HTR-8/SVneo (cell line): ENCODE measurements at regions not wholly inside any gene's neighbourhood (a gene's known extent, or its start where the extent isn't known, plus 50 kb on each side); places are given as distances from the start of the nearest gene placed in this dataset.
"Not testable (repeated sequence)": the region's sequence is repeated elsewhere in the genome, so short reads cannot be mapped to it uniquely, and the experiment has no call there.

Source experiments
- DNase-seq: peaks from one replicate; pipeline ENCODE4 v3.0.0; 2011; ENCODE audit warnings: low spot score, mixed read lengths; ENCODE audit not compliant: insufficient read length
- FAIRE-seq: peaks from 2 replicates; lab custom pipeline; 2011; peaks lifted over from hg19 to GRCh38; lab: Jason Lieb, UNC

DNA sequence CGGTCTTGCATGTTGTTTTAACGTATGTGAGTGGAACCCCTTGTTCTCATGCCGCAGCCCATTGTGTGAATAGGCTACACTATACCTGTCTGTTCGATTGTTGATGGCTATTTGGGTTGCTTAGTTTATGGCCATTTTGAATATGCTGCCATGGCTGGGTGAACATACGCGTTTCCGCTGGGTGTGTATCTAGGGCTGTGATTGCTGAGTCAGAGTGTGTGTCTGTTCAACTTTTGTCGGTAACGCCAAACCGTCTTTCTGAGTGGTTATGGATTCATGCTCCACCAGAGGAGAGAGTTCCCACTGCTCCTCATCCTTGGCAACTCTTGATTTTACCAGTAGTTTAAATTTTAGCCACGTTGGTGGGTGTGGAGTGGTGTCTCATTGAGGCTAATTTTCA lies 77.0 kb downstream of the METRNL start:
- no peak for DNase-seq
- no peak for FAIRE-seq

DNA sequence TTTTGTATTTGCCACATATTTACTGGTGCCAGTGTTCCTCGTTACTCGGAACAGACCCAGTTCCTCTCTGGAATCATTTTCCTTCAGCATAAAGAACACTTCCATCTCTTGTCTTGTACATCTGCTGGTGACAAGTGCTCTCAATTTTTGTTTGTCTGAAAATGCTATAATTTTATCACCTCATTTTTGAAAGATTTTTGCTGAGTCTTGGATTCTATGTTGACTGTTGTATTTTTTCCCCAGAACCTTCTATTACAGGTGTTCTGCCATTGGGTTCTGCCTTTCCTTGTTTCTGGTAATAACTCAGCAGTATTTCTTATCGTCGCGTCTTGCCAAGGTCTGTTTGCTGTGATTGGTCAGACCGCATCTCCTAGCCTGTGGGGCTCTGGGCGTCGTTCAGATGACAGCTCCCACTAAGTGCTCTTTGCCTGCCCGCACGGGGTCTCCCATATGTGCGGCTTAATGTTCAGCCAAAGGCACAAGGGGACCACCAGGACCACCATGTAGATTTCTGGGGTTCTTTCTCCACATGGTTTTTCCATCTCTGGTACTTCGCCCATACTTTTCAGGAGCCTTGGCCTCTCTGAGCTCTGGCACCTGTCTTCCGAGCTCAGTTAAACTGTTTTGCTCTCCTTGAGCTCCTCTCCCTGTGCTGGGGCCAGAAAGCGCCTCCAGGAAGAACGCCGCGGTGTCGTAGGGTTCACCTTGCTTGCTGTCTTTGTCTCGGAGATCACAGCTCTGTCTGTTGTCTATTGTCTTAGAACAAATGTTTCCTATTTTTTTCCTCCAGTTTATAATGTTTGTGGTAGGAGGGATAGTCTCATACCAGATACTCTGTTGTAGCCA lies 80.0 kb downstream of the METRNL start:
- DNase-seq (no peak), FAIRE-seq (no peak)

DNA sequence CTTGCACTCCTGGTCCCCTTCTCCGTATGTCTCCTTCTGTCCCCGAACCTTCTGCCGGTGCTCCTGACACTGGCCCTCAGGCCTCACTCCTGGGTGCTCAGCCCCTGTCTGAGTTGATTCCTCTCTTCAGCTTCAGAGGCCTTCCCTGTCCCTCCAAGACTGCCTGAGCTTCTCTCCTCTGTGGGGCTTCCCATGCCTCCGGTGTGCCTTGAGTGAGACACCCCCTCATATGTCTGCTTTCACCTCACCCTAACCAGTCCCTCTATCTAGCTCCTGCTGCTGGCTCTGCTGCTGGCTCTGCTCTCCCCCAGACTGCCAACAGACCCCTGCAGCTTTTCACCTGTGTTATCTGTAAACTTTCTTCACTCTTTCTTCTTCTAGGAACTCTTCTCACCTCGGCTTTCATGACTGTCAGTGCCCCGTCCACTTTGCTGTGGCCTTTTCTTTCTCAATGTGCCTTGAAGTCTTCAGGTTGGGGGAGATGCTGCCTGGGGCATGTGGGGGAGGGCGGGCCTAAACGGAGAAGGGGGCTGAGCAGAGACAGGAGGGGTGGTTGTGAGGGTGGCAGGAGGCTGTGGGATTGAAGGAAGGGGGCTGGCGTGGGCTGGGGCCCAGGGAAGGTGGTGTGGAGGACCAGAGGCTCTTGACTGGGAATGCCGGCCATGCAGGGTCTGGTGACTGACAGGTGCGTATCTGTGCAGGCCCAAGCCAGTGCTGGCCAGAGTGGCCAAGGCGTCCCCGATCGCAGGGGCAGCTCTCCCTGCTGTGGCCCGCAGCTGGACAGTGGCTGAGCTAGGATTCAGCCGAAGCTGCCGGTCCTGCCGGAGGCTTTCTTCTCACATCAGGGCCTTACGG lies 81.3 kb downstream of the METRNL start:
- FAIRE-seq = no peak

DNA sequence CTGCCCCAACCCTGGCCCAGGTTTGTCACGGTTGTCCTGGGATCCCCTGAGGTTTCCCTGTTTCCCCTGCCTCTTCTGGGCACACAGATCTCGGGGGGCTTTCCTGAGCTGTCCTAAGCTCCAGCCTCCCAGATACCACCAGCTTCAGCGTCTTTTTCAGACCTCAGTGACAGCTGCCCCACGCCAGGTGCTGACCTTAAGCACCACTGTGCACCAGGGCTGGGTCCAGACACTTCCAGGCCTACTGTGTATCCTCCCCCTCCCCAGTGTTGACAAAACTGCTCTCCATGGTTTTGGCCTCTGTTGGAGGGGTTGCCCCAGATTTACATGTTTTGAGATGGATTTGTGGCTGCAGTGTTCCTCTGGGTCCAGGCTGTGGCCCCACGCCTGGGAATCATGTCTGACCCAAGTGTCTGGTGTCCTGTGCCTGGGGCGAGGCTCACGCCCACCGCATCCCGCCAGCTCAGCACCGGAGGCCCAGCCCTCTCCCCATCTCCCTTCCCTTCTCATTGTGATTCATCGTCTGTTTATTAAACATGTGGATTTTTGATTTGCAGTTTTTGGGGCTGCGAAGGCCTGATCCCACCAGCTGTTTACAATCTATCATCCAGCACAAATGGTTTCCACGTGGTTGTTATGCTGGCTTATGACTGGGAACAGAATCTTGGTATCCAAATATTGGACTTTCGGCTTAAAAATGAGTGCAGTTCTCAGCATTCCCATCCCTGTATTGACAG lies 82.1 kb downstream of the METRNL start:
- FAIRE-seq = no peak
- no peak for DNase-seq

More for the DNA sequence above, 81.3 kb downstream of the METRNL start:
- DNase-seq = no peak

DNA sequence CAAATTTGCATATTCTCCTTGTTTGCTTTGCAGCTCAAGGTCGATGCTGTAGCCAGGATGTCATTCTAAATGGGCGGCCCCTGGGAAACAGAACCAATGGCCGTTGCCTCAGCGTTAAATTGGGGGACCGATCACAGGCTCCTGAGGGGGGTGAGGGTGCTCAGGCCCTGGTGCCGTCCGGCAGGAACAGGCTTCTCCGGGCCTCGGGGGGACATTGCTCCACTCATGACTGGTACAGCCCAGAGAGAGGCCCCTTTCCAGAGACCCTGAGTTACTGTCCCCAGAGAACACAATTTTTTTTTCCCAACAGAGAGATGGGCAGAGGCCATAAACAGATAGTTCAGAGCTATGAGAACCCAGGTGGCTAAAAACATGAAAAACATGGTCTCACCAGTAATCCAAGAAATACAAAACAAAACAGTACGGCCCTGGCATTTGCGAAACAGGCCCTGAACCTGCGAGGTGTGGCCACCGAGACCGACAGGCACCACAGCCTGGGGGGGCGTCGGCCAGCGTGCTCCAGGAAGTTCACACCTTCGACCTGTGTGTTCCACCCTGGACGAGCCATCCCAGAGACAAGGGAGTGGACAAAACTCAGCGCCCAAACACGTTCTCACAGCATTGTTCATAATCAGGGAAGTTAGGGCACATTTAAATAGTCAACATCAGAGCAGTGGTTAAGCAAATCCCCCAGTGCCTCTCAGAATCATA lies 82.8 kb downstream of the METRNL start:
- FAIRE-seq = no peak
- DNase-seq = no peak

DNA sequence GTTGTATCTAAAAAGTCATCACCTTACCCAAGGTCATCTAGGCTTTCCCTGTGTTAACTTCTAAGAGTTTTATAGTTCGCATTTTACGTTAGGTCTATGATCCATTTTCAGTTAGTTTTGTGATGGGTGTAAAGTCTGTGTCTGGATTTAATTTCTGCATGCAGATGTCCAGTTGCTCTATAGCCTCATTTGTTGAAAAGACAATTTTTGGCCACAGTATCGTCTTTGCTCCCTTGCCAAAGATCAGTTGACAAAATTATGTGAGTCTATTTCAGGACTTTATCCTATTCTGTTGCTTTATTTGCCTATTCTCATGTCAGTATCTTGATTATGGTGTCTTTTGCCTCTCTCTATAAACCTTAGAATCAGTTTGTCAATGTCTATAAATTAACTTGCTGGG lies 85.1 kb downstream of the METRNL start:
- FAIRE-seq = no peak
- DNase-seq = no peak

DNA sequence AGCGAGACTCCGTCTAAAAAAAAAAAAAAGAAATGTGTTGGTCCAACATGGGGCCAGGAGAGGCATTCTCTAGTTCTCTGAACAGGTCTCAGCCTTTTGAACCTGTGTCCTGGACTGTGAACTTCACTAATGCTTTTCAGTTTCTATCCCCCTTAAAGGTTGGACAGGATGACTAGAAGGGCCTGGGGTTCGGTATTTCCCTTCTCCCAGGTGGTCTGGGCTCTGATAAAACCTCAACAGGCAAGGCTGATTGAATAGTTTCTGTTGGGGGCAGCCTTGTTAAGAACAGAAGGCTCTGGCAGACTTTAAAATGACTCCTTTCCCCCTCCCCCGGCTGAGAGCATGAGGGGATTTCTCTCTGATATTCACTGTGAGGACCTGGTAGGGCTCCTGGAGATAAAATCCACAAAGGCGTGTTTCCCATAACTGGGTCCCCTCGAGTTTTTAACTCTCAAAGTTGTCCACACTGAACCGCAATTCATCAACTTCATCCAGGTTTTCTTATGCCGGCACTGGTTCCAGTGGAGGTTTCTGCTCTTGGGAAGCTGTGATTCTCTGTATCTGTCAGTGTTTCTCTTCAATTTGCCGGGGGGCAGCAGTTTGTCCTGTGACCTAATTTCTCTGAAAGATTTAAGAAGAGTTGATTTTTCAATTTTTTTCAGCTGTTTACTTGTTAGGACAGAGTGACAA lies 91.3 kb downstream of the METRNL start:
- FAIRE-seq = no peak
- no peak for DNase-seq

DNA sequence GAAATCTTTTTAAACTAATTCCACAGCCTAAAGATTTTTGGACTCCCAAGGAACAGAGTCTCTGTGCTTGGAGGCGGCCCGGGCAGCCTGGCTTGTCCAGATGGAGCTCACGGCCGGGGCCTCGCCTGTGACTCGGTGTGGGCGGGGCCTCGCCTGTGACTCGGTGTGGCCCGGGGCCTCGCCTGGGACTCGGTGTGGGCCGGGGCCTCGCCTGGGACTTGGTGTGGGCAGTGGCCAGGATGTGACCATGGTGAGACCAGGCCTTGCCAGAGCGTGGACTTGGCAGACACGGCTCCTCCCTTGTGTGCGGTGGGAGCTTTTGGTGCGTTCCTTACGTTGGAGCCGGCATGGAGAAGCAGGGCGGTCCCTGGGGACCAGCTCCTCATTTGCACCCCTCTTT lies 92.3 kb downstream of the METRNL start:
- DNase-seq = no peak

DNA sequence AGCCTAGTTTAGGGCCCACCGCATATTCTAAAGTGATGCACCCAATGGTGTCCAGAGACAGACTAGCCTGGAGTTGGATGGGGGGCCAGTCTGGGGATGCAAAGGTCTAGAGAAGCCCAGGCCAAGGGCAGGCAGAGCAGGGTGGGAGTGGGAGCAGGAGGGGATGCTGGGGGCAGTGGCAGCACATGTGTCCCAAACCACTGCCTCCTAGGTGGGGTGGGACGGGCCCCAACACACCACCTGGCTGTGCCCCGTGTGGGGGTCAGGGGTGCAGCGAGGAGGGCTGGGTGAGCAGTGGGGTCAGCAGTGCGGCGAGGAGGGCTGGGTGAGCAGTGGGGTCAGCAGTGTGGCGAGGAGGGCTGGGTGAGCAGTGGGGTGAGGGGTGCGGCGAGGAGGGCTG lies 92.7 kb downstream of the METRNL start:
- DNase-seq, FAIRE-seq: not testable (repeated sequence)

More for the DNA sequence above, 92.3 kb downstream of the METRNL start:
- FAIRE-seq = no peak

DNA sequence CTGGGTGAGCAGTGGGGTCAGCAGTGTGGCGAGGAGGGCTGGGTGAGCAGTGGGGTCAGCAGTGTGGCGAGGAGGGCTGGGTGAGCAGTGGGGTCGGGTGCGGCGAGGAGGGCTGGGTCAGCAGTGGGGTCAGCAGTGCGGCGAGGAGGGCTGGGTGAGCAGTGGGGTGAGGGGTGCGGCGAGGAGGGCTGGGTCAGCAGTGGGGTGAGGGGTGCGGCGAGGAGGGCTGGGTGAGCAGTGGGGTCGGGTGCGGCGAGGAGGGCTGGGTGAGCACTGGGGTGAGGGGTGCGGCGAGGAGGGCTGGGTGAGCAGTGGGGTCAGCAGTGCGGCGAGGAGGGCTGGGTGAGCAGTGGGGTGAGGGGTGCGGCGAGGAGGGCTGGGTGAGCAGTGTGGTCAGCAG lies 93.2 kb downstream of the METRNL start:
- DNase-seq, FAIRE-seq: not testable (repeated sequence)

DNA sequence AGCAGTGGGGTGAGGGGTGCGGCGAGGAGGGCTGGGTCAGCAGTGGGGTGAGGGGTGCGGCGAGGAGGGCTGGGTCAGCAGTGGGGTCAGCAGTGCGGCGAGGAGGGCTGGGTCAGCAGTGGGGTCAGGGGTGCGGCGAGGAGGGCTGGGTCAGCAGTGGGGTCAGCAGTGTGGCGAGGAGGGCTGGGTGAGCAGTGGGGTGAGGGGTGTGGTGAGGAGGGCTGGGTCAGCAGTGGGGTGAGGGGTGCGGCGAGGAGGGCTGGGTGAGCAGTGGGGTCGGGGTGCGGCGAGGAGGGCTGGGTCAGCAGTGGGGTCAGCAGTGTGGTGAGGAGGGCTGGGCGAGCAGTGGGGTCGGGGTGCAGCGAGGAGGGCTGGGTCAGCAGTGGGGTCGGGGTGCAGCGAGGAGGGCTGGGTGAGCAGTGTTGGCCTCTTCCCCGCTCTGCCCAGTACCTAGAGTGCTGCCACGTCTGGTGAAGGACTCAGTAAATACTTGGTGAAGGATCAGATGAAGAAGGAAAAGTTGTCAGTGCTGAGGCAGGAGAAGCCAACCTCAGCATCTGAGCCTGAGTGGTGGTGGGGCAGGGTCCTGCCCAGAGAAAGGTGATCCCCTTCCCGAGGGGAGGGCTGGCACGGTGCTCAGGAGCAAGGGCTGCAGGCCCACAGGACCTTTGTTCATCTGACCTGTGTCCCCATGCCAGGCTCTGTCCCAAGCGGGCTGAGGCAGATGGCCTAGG lies 93.9 kb downstream of the METRNL start:
- DNase-seq = not testable (repeated sequence)

DNA sequence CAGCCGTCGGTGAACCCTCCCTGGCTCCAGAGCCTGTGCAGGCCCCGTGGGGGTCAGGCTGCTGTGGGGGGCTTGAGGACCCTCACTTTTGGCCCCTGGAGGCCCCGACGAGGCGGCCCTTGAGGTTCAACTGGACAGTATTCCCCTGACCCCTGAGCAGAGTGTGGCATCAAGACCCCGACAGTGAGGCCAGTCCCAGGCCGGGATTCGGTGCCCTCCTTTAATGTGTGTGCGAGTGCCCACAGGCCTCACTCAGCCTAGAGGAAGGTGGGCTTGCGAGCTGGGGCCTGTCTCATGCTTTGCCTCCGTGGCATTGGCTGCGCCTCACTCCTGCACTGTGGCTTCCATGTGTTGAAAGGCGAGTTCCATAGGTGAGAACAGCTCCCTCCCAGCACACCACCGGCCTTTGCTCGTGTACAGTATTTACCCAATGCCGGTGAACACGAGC lies 94.5 kb downstream of the METRNL start:
- FAIRE-seq = no peak
- no peak for DNase-seq

More for the DNA sequence above, 93.9 kb downstream of the METRNL start:
- not testable (repeated sequence) for FAIRE-seq

DNA sequence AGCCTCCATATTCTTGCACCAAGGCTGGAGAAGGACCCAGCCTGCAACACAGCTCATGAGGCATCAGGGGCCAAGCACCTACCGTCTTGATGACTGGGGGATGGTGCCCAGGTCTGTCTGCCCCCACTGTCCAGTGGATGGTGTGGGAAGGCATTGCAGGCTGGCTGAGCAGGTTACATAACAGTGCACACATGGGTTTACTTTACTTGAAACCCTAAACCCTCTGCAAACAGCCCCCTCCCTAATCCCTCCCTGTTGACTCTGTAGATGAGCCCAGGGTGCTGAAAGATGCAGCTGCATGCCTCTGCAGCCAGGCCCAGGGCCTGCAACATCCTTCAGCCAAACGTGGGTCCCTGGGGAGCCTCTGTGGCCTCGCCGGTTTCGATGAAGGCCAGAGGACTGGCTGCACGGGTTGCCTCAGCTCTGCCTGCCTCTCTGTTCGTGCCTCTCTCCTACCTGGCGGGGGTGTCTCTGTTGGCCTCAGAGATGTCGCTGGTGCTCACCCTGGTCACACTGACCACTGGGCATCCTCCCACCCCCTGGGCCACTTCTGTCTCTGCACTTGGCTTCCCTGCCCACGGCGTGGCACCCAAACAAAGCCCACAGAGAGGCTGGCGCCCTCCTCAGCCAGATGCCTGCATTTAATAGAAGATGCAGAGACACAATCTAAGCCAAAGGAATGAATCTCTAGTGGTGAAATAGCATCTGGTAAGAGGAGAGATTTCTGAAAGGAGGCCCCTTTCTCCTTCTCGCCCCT lies 95.1 kb downstream of the METRNL start:
- no peak for DNase-seq
- no peak for FAIRE-seq

DNA sequence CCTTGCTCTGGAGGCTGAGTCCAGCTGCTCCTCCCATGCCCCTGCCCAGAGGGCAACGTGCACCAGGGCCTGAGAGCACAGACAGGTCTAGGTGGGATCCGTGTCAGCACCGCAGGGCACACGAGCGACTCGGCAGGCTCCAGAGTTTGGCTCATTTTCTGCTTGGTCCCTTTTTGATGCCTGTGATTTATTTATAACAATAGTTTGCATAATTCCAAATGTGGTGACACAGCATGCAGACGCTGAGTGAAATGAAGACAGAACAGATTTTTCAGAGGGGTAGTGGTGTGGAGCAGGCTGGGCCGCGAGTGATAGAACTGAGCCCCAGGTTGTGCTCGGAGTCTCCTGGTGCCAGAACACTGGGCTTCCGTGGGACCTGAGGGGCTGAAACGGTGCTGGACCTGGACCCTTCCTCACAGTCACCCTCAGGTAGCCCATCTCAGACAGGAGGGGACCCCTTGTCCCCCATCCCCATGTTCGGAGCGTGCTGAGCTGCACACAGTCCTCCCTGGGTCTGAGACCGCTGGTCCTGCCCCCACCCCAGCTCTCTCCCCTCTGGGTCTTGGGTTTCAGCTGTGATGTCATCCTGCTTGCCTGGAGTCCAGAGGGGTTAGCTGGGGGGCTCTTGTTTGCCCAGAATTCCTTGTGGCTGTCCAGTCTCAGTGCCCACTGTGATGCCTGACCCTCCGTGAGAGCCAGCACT lies 95.9 kb downstream of the METRNL start:
- DNase-seq (no peak), FAIRE-seq (no peak)

DNA sequence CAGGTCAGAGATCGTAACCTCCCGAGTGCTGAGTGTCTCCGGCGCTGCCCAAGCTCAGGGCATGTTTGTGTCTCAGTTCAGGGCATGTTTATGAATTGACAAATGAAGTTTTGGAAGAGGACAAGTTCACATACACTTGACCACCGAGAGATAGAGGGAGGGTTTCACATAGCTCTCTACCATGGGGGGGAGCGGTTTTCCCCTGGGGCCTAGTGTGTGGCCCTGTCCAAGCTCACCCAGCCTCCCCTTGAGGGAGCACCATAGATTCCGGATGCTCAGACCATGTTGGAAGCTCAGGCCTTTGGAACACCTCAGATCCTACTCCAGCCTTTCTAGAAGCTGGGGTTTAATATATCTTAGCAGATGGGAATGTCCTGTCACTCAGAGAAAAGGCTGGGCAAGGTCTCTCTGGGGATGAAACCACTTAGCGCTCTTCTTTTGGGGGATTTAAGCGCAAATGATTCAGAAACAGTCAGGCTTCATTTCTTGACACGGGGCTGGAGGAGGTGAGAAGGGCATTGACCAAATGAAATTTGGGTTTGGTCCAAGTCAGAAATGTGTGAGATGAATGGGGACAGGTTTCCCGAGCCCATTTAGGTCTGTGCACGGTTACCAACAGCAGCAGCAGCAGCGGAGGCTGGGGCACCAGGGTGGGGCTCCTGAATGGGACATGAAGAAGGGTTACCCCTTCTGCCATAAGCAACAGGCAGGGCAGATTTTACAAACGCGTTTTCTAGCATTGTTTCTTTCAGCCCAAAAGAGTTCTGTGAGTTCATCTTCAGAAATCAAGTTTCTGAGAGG lies 96.6 kb downstream of the METRNL start:
- no peak for DNase-seq
- FAIRE-seq = no peak
